SH-SY5Y (cell line): ENCODE measurements at regions not wholly inside any gene's neighbourhood (a gene's known extent, or its start where the extent isn't known, plus 50 kb on each side); places are given as distances from the start of the nearest gene placed in this dataset.

Source experiments
- GATA2 ChIP-seq: IDR thresholded peaks from 2 replicates; pipeline ENCODE4 v1.6.1; 2011; ENCODE audit warnings: mild to moderate bottlenecking, low read depth, low read length
- GATA3 ChIP-seq: IDR thresholded peaks from 2 replicates; pipeline ENCODE4 v1.6.1; 2011; ENCODE audit warnings: low read depth, mild to moderate bottlenecking, low read length, moderate library complexity

DNA sequence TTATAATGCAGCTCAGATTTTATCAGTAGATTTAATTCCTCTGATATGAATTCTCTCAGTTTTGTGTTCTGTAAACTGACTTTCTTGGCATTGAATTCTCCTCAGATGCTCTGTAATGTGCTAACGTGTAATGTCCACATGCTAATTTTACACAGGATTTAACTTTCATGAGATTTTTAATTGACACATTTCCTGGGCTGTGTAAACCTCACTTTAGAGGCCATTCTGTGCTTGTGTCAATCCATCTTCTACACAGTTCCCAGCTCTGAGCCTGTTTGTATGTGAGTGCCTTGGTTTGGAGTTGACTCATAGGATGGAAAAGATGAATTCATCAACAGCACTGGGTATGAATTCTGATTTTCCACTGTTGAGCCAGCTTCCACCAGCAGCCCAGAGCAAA, 476.7 kb upstream of the GCFC2 start:
- TF ChIP-seq GATA2 (no peak), GATA3 (no peak)

GRCh38 chr2:76180676-76181075, 470.0 kb upstream of the GCFC2 start:
- TF ChIP-seq GATA2 = no peak
- TF ChIP-seq GATA3 = no peak

DNA sequence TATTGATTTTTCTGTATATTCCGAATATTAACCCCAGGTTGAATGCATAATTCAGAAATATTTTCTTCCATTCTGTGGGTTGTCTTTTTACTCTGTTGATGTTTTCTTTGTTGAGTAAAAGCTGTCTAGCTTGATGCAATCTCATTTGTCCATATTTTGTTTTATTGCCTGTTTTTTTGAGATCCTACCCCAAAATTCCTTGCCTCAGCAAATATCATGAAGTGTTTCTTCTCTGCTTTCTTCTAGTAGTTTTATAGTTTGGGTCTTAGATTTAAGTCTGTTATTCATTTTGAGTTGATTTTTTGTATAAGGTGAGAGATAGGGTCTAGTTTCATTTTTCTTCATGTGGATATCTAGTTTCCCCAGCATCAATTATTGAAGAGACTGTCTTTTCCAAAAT, 467.9 kb upstream of the GCFC2 start:
- TF ChIP-seq GATA2 (no peak), GATA3 (no peak)

- TF ChIP-seq GATA2 = no peak
- TF ChIP-seq GATA3 = no peak
Observed at GRCh38 chr2:76175295-76175694, 464.6 kb upstream of the GCFC2 start.

- no peak for TF ChIP-seq GATA3
- TF ChIP-seq GATA2 = no peak
Observed at GRCh38 chr2:76174505-76174904, 463.8 kb upstream of the GCFC2 start.

DNA sequence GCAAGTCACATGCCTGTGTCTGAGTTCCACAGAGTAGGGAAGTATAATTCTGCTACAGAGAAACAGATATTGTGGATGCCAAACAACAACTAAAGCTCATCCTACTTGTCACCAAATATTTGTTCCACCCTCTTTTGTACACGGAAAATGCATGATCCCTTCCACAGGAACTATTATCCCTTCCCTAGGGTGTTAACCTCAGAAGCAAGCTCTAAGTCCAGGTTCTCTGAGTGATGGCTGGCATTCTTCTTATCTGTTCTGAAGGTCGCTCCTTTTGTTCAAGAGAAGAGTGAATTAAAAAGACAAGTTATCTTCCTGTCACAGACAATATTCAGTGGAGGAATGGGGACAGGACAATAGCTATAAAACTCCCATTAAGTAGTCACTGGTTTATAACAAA, 460.1 kb upstream of the GCFC2 start:
- TF ChIP-seq GATA3 = no peak
- TF ChIP-seq GATA2 = no peak

- TF ChIP-seq GATA2 (no peak), GATA3 (no peak)
Observed at GRCh38 chr2:76170009-76170384, 459.3 kb upstream of the GCFC2 start.

GRCh38 chr2:76169276-76170008, 458.7 kb upstream of the GCFC2 start:
- TF ChIP-seq GATA2 (no peak), GATA3 (no peak)

DNA sequence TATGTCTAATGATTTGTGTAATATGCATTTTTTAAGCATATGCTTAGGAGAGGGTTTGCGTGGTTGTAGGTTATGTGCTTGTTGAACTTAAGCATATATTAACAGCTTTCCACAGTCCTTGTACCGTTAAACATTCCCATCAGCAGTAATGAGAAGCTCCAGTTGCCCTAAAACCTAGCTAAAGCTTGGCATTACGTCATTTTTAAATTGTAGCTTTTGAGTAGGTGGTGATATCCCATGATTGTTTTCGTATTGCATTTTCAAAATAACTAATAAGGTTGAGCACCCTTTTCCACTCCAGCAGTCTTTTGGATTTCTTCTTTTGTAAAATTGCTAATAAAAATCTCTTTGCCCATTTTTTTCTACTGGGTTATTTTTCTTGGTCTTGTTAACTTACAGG, 453.1 kb upstream of the GCFC2 start:
- TF ChIP-seq GATA2 (no peak), GATA3 (no peak)

DNA sequence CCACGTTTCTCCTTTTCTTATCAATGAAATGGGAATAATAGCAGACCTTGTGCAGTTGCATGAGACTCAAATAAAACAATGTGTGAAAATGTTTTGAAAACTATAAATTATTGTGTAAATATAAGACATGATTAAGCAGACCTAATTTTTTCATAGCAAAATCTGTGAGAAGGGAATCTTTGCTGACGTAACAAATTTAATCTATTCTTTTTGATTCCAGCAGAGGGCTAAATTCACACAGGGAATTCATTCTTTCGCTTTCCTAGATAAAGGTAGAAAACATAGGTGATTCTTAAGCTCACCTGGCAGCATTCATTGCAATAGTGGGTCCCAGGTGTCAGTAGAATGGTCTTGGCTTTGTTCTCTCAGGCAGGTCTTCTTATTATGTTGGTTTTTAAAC, 450.0 kb upstream of the GCFC2 start:
- TF ChIP-seq GATA3 (no peak), GATA2 (no peak)

DNA sequence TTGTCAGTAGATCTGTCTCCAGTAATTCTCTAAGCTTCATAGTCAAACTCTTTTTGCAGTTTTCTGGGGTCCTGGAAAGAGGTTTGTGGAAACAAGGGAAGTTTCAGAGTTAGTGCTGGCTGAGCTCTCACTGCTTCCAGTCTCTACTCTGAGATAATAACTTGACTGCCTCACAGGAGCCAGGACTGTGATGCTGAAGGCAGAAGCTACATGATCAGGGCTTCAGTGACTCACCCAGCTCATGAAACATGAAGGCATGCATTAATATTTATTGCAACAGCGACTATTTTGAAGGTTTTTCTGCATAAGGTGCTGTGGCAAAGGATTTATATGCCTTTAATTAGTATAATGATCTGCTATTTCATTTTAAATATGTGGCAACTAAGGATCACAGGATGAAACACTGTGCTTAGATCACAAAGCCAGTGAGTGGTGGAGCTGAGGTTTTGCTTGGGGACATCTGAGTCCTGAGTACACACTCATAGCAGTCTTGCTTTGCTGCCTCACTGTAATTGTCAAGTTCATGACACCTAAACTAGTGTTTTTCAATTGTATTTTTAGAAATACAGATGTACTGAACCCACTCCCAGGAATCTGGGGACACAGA, 448.4 kb upstream of the GCFC2 start:
- TF ChIP-seq GATA2 (no peak), GATA3 (no peak)

GRCh38 chr2:76157531-76157930, 446.8 kb upstream of the GCFC2 start:
- TF ChIP-seq GATA3 (no peak), GATA2 (no peak)

- TF ChIP-seq GATA2 (no peak), GATA3 (no peak)
Observed at GRCh38 chr2:76154981-76155380, 444.3 kb upstream of the GCFC2 start.

GRCh38 chr2:76149846-76150245, 439.1 kb upstream of the GCFC2 start:
- TF ChIP-seq GATA3 = no peak
- TF ChIP-seq GATA2 = no peak

DNA sequence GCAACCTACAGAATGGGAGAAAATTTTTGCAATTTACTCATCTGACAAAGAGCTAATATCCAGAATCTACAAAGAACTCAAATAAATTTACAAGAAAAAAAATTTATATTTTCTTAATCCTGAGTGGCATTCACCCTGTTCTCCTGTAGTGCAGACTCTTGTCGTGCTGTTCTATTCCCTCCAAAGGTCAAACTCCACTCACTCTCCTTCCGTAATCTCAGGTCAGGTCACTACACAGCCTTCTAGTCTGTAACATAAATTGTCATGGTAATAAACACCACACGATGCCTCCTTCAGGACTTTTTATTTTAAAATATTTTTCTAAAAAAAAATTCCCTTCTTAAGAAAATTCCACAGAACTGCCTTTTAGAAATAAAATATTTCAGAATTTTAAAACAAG, 417.9 kb upstream of the GCFC2 start:
- TF ChIP-seq GATA3 (no peak), GATA2 (no peak)

DNA sequence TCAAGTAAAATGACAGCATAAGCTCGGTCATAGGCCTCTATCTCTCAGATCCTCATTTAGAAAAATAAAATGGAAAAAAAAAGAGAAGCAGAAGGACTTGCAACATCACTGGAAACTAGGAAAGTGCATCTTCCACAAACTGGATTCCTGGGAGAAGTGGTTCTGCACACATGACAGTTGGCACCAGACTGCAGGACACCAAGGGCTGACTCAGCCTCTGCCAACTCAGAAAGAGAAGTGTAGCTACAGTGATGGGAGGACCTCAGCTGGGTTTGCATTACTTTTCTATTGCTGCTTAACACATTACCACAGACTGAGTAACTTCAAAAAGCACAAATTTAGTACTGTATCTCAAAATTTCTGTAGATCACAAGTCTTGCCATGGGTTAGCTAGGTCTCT, 409.5 kb upstream of the GCFC2 start:
- no peak for TF ChIP-seq GATA3

GRCh38 chr2:76089683-76090082, 379.0 kb upstream of the GCFC2 start:
- TF ChIP-seq GATA2 (no peak), GATA3 (no peak)
